KOPT-K1 (cell line): ENCODE measurements at regions not wholly inside any gene's neighbourhood (a gene's known extent, or its start where the extent isn't known, plus 50 kb on each side); places are given as distances from the start of the nearest gene placed in this dataset.

ENCODE experiments used
- H3K27ac ChIP-seq: fragments of 200-600 bp; sonication (generic); 2 replicates; pipeline ENCODE4 v1.5.1; 2016; ENCODE audit warnings: antibody characterized with exemption, mild to moderate bottlenecking, low read depth, low read length; ENCODE audit not compliant: poor library complexity, severe bottlenecking
- H3K36me3 ChIP-seq: fragments of 200-600 bp; sonication (generic); 2 replicates; pipeline ENCODE4 v1.5.1; 2017; ENCODE audit warnings: antibody characterized with exemption, mild to moderate bottlenecking, low read length, moderate library complexity; ENCODE audit not compliant: insufficient read depth
- H3K9me3 ChIP-seq: fragments of 200-600 bp; sonication (generic); 2 replicates; pipeline ENCODE4 v1.5.1; 2017; ENCODE audit warnings: antibody characterized with exemption, low read length, mild to moderate bottlenecking; ENCODE audit not compliant: insufficient read depth, poor library complexity, severe bottlenecking

DNA sequence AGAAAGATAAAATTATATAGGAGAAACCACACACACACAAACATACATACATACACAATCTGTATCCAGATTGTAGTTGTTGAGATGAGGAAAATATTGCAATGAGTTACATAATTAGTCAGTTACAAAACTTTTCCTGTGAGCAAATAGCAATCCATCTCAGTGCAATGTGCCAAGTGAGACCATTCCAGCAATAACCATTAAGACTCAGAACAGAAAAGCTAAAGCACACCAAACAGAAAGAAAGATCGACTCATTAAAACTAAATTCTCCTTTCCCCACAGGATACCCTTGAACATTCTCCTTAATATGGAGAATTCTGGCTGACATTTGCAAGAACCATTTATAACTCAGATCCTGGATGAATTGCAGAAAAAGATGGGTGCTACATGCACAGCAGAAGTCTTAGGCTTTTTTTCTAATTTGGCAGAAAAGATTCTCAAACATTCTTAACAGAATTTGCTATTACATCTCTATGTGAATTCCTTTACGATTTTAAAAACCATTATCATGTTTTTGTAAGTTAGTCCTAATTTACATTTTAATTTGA, 1341.2 kb upstream of the SPRY2 start:
- no peaks in the 10 kb centered on the region for H3K9me3 ChIP-seq
- H3K27ac ChIP-seq: no peak overlapping the region
- H3K36me3 ChIP-seq: no peaks in the 10 kb centered on the region

DNA sequence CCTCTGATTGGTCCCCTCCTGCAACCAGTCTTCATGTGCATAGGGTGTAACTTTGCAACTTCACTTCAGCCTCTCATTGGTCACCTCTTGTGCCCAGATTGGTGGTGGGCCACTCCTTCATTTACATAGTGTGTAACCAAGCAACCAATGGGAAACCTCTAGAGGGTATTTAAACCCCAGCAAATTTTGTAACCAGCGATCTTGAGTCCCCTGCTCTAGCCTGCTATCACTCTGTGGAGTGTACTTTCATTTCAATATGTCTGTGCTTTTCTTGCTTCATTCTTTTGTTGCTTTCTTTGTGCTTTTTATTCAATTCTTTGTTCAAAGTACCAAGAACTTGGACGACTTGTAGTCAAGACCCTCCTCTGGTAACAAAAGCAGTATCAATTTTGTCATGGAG, 1336.9 kb upstream of the SPRY2 start:
- no peak overlapping the region for H3K27ac ChIP-seq
- H3K9me3 ChIP-seq: no peaks in the 10 kb centered on the region
- no peaks in the 10 kb centered on the region for H3K36me3 ChIP-seq

DNA sequence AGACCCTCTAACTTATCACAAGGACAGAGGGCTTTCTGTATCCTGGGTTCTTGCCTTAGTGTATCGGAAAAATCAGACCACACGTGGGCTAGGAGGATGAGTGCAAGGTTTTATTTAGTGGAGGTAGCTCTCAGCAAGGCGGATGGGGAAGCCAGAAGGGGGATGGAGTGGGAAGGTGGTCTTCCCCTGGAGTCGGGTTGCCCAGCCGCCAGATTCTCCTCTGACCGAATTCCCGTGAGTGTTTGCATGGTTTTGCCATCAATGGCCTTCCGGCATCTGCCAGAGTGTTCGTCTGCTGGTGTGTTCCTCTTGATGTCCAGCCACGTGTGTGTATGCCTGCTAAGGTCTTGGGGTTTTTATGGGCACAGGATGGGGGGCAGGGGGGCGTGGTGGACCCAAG, 1335.1 kb upstream of the SPRY2 start:
- Histone ChIP-seq H3K27ac (no peak overlapping the region), H3K9me3 (no peaks in the 10 kb centered on the region), H3K36me3 (no peaks in the 10 kb centered on the region)

DNA sequence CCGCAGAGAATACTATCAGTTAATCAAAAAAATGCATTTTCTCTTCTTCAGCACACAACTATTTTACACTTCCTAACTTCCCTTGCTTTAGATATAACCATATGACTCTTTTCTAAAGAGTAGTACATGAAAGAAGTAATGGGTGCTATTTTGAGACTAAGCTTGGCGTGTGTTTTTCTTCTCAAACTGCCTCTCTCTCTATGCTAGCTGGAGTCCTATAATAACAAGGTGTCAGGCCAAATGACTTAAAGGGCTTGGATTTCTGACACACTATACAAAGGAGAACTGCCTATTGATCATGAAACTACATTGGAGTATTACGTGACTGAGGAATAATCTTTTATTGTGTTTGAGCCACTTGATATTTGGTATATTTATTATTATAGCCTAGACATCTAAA, 1330.1 kb upstream of the SPRY2 start:
- Histone ChIP-seq H3K27ac (no peak overlapping the region), H3K9me3 (no peaks in the 10 kb centered on the region), H3K36me3 (no peaks in the 10 kb centered on the region)

DNA sequence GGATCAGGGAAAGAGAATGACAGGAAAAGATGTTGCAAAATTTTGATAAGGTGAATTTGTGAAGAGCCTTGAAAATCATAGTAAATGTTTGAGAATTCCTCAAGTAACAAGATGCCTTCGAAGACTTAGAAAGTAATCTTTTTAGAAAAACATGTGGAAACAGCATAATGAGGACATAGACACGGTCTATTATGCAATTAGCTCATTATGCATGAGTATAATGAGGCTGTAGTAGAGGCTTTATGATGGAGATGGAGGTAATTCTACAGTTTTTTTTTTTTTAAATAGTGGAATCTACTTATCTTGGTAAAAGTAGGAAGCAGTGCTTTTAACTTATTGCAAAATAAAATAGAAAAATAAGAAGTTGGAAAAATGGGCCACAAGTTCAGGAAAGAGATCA, 1329.1 kb upstream of the SPRY2 start:
- Histone ChIP-seq H3K27ac (no peak overlapping the region), H3K36me3 (no peaks in the 10 kb centered on the region), H3K9me3 (no peaks in the 10 kb centered on the region)

DNA sequence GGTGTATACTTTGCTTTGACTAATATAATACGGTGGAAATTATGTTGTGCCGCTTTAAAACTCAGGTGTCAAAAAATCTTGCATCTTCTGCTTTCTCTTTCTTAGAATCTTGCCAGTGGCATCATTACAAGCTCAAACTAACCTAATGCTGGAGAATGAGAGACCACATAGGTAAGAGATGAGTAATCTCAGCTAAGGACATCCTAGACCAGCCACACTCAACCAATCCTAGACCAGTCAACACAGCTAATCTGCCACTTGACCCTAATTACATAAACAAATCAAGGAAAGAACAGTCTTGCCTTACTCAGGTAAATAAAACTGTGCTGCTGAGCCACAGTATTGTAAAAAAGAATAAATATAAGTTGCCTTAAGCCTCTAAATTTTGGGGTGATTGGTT, 1323.9 kb upstream of the SPRY2 start:
- Histone ChIP-seq H3K27ac (no peak overlapping the region), H3K9me3 (no peaks in the 10 kb centered on the region), H3K36me3 (no peaks in the 10 kb centered on the region)

DNA sequence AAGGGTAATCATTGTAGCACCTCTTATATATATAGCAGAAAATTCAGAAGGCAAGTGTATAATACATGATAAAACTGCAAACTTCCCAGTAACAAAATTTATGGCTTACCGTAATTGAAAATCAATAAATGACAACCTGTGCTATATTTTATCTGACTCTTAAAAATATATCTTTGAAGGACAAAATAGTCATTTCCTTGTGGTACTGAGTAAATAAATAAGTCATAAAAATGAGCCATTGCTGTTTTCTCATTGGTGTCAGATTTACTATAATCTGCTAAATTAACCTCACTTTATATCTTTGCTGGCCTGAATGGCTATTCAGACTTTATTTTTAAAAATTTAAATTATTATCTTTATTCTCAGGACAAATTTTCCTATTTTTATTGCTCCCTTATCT, 1319.1 kb upstream of the SPRY2 start:
- H3K9me3 ChIP-seq: no peaks in the 10 kb centered on the region
- no peak overlapping the region for H3K27ac ChIP-seq
- H3K36me3 ChIP-seq: no peaks in the 10 kb centered on the region

DNA sequence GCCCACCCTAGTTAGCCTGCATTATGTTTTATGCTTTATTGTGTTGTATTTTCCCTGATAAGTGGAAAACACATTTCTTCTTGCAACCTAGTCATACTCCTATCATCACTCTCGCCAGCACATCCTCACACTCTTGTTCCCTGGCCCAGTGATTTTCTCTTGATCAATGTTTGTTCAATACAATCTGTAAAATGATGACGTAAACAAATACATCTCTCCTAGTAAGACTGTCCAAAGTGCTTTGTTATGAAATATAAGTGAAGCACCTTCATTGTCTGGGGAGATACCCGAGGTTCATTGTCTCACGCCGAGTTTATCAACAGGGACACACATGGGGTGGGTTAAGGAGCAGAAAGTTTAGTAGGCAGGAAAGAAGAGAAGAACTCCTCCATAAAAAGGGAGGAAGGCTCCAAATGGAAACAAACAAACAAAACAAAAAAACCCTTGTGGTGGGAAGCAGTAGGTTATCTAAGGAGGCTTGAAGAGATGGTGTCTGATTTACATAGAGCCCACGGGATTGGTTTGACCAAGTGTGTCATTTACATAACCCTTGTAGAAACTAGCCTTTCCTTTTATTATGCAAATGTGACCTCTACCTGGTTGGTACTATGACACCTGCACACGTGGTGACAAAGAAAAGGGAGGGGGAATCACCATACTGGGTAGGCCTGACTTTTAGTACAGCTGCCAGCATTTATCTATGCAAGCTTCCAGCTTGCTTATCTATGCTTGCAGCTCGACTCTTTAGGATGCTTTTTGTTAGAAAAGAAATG, 1317.9 kb upstream of the SPRY2 start:
- Histone ChIP-seq H3K27ac (no peak overlapping the region), H3K36me3 (no peaks in the 10 kb centered on the region), H3K9me3 (no peaks in the 10 kb centered on the region)

DNA sequence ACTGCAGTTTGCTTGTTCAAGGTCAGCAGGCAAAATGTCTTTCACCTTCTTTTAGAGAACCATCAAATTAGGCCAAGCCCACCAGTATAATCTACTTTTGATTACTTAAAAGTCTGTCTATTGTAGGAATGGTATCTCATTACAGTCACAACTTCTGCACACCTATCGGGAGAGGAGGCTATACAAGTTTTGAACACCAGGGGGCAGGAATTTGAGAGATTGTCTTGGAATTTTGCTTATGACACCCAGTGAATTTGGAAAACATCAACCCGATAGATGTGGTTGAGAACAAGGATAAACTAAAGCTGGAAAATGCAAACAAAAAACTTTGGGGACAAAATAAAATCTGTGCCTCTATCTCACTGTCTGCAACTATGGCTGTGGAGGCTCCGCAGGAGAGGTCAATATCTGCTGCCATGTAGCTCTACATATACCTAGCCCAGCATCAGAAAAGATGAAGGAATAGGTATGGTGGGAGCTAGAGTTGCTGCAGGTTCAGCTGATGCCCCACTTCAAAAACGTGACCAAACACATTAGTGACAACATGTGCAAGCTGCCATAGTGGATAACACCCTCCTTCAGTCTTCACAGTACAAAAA, 1299.2 kb upstream of the SPRY2 start:
- no peaks in the 10 kb centered on the region for H3K36me3 ChIP-seq
- H3K9me3 ChIP-seq: no peaks in the 10 kb centered on the region
- H3K27ac ChIP-seq: no peak overlapping the region

DNA sequence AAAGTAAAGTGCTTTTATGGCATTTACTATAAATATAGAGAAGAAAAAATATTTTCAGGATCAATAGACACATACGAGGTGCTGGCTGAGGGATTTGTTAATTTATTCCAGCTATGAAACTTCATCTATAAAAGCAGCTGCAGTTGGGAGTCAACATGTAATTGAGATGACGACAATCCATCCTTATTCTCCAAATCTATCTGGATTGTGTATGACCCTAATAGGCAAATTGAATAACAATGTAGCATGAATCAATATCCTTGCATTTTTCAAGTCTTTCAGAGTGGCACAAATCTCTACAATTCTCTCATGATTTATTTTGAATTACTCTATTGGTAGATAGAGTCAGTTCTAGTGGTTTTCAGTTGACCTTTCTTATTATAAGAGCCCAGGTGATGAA, 1296.5 kb upstream of the SPRY2 start:
- Histone ChIP-seq H3K9me3 (no peaks in the 10 kb centered on the region), H3K36me3 (no peaks in the 10 kb centered on the region), H3K27ac (no peak overlapping the region)

DNA sequence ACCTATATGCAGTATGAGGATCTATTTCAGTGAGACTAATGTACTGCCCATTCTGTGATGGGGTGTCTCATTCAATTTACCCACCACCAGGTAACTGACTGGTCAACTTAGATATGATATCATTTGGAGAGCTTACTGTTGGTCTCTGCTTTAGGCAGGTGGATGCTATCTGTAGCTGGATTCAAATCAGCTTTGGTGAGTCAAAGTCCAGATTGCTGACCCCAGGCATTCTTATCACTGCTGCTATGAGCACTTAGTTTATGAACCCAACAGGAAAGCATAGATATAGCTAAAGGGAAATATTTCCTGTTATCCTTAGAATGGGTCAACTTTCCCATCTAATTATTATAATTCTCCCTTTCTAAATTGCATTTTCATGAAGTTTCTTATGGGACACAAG, 1295.2 kb upstream of the SPRY2 start:
- Histone ChIP-seq H3K9me3 (no peaks in the 10 kb centered on the region), H3K36me3 (no peaks in the 10 kb centered on the region), H3K27ac (no peak overlapping the region)

DNA sequence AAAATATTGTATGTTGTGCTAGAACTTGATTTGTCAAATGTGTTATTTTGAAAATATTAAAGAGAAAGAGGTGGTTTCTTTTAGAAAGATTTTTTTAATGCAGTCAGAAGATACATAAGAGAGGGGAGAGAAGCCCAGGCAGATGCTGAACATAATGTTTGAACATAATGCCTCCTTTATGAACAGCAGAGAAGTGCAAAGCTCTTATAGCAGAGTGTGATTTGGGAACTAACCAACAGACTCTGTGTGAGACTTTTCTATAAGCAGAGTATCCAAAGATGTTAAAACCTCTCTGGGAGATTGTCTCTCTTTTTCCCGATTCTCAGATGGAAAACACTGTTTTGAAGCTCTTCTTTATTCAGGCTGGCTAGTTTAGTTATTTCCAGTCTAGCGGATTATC, 1274.1 kb upstream of the SPRY2 start:
- Histone ChIP-seq H3K9me3 (no peaks in the 10 kb centered on the region), H3K27ac (no peak overlapping the region), H3K36me3 (no peaks in the 10 kb centered on the region)

DNA sequence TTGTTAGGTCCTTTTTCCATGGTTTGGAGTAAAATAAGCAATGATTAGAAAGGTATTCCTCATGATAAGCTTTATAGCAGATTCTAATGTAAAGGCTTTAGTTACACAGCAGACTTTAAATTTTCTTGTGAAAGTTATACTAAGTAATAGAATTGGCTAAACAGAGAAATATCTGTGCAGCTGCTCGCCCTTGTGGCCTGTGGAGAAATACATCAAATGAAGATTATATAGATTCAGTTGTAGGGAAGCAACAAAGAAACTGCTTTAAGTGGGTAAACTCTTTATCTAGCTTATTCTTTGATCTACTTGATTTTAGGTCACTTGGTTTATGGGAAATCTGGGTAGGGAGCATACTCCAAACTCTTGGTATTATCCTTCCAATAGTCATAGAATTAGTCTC, 1269.7 kb upstream of the SPRY2 start:
- Histone ChIP-seq H3K36me3 (no peaks in the 10 kb centered on the region), H3K27ac (no peak overlapping the region), H3K9me3 (no peaks in the 10 kb centered on the region)

DNA sequence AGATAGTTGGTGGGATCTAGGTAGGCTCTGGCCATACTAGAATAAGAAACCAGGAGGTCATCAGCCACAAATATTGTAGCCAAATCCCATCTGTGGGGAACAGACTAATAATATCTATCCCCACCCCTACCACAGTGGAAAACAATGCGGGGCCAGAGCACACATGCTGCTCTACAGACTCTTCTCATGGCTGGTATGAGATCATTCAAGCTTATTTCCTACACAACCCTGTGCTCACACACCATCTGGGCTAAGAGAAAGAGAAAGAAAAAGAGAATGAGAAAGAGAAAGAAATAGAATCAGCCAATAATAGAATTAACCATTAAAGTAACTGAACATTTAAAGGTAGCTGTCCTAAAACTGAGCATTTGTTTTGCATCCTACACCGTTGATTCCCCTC, 1268.4 kb upstream of the SPRY2 start:
- Histone ChIP-seq H3K27ac (no peak overlapping the region), H3K9me3 (no peaks in the 10 kb centered on the region), H3K36me3 (no peaks in the 10 kb centered on the region)

DNA sequence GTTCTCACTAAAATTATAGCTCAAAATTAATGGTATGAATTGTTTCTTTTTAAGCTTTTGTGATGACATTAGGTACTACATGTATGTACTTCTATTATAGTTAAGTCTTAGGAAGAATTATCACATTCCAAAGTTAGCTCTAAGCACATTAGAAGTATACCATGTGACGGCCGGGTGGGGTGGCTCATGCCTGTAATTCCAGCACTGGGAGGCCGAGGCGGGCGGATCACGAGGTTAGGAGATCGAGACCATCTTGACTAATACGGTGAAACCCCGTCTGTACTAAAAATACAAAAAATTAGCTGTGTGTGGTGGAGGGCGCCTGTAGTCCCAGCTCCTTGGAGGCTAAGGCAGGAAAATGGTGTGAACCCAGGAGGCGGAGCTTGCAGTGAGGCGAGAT, 1265.1 kb upstream of the SPRY2 start:
- H3K36me3 ChIP-seq: no peaks in the 10 kb centered on the region
- H3K9me3 ChIP-seq: no peaks in the 10 kb centered on the region
- H3K27ac ChIP-seq: no peak overlapping the region

DNA sequence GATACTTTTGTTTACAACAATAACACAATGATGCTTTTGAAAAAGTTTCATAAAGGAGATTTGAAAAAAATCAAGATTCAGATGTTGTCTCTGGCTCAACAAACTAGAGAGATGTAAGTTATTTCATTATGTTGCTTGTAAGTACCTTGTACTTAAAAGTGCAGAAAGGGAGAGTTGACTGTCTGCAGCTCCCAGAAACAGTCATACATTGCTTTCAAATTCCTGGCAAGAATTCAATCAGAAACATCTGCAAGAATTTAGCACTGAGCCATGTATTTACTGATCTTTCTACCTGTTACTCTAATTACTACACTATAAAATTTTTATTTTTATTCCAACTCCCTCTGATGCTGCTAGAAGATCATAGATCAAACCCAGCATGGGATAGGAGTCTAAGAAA, 1261.3 kb upstream of the SPRY2 start:
- H3K9me3 ChIP-seq: no peaks in the 10 kb centered on the region
- no peaks in the 10 kb centered on the region for H3K36me3 ChIP-seq
- H3K27ac ChIP-seq: no peak overlapping the region
